A549 (cell line): ENCODE measurements at regions not wholly inside any gene's neighbourhood (a gene's known extent, or its start where the extent isn't known, plus 50 kb on each side); places are given as distances from the start of the nearest gene placed in this dataset.

Source experiments
- ATAC-seq, 2 experiments: fragments of 200-7000 bp in 1 of 2; fragments of >200 bp in 1 of 2; cut with Nextera tagmentation in 1 of 2; cut with Tn5 transposase in 1 of 2; 3 replicates each; pipeline versions ENCODE4 v1.8.0 to v1.9.1; 2018 to 2020; ENCODE audit warnings: mild to moderate bottlenecking in 1 of 2, moderate library complexity in 1 of 2
- CTCF ChIA-PET: fragments of 300-600 bp; sonication (Branson Sonifier 250); formaldehyde crosslinking; extraction: SDS; loops from one replicate; lab custom pipeline; 2021; ENCODE audit warnings: antibody characterized with exemption, inconsistent platforms; lab: Yijun Ruan, JAX
- POLR2A ChIA-PET: fragments of 350-600 bp; formaldehyde crosslinking; extraction: SDS; loops from one replicate; lab custom pipeline; 2021; ENCODE audit warnings: antibody characterized with exemption, inconsistent platforms; lab: Yijun Ruan, JAX
- DNase-seq, 2 experiments: peaks; one replicate each; pipeline versions ENCODE4 v3.0.0 to v3.0.0-alpha.2; 2011 to 2016; ENCODE audit warnings: low read depth in 1 of 2, low spot score in 1 of 2
- FAIRE-seq: peaks from 2 replicates; lab custom pipeline; 2011; peaks lifted over from hg19 to GRCh38; lab: Jason Lieb, UNC
- H3K27ac ChIP-seq, 2 experiments: fragments of >200 bp; sonication (Bioruptor Twin); formaldehyde crosslinking; 3 replicates each; pipeline ENCODE4 v1.5.1; 2016 to 2017
- H3K4me1 ChIP-seq: fragments of >200 bp; sonication (Bioruptor Twin); formaldehyde crosslinking; 3 replicates; pipeline ENCODE4 v1.6.1; 2016
- H3K4me2 ChIP-seq: fragments of >200 bp; sonication (Bioruptor Twin); formaldehyde crosslinking; 3 replicates; pipeline ENCODE4 v1.6.1; 2016
- H3K4me3 ChIP-seq: fragments of >200 bp; sonication (Bioruptor Twin); formaldehyde crosslinking; 3 replicates; pipeline ENCODE4 v1.5.1; 2016
- H3K9me3 ChIP-seq: fragments of >200 bp; sonication (Bioruptor Twin); formaldehyde crosslinking; 3 replicates; pipeline ENCODE4 v1.6.1; 2016
- CBX8 ChIP-seq: fragments of 200-600 bp; sonication (generic); IDR thresholded peaks from 2 replicates; pipeline ENCODE4 v1.6.1; 2016
- CHD2 ChIP-seq: fragments of 150-350 bp; IDR thresholded peaks from 2 replicates; pipeline ENCODE4 v1.6.1; 2014; ENCODE audit warnings: low read length; ENCODE audit not compliant: partially characterized antibody
- CHD4 ChIP-seq: fragments of 200-600 bp; sonication (generic); IDR thresholded peaks from 2 replicates; pipeline ENCODE4 v1.6.1; 2016; ENCODE audit warnings: antibody characterized with exemption, mild to moderate bottlenecking, borderline replicate concordance
- CTCF ChIP-seq: fragments of >200 bp; sonication (Bioruptor Twin); formaldehyde crosslinking; IDR thresholded peaks from 3 replicates; pipeline ENCODE4 v1.5.1; 2016
- FOSB ChIP-seq: fragments of 250-450 bp; sonication (Bioruptor Pico); IDR thresholded peaks from 2 replicates; pipeline ENCODE4 v1.5.0; 2020; ENCODE audit warnings: mild to moderate bottlenecking, moderate library complexity
- FOXS1 ChIP-seq: fragments of 250-450 bp; sonication (Bioruptor Pico); IDR thresholded peaks from 2 replicates; pipeline ENCODE4 v1.5.0; 2020; ENCODE audit warnings: mild to moderate bottlenecking, moderate library complexity
- HDAC2 ChIP-seq: fragments of 200-600 bp; sonication (generic); IDR thresholded peaks from 2 replicates; pipeline ENCODE4 v1.6.1; 2016
- JUN ChIP-seq, 2 experiments: fragments of >200 bp; sonication (Bioruptor Twin); formaldehyde crosslinking; IDR thresholded peaks; 2 replicates in 1 of 2; 3 replicates in 1 of 2; pipeline ENCODE4 v1.6.1; 2016 to 2017
- JUNB ChIP-seq: fragments of >200 bp; sonication (Bioruptor Twin); formaldehyde crosslinking; IDR thresholded peaks from 2 replicates; pipeline ENCODE4 v1.6.1; 2016
- PBX3 ChIP-seq: IDR thresholded peaks from 2 replicates; pipeline ENCODE4 v1.6.1; 2012
- REST ChIP-seq: fragments of 200-600 bp; sonication (generic); IDR thresholded peaks from 2 replicates; pipeline ENCODE4 v1.6.1; 2016; ENCODE audit warnings: antibody characterized with exemption, mild to moderate bottlenecking, moderate library complexity
- RFX5 ChIP-seq: fragments of 450-650 bp; IDR thresholded peaks from 2 replicates; pipeline ENCODE4 v1.7.1; 2014; ENCODE audit warnings: antibody characterized with exemption, mild to moderate bottlenecking, moderate library complexity
- RNF2 ChIP-seq: fragments of 200-600 bp; sonication (generic); IDR thresholded peaks from 2 replicates; pipeline ENCODE4 v1.6.1; 2016; ENCODE audit warnings: low read depth, mild to moderate bottlenecking, antibody characterized with exemption, moderate library complexity, borderline replicate concordance
- SREBF2 ChIP-seq: fragments of 450-650 bp; IDR thresholded peaks from 2 replicates; pipeline ENCODE4 v1.6.1; 2014; ENCODE audit warnings: mild to moderate bottlenecking, moderate library complexity
- TP53 ChIP-seq: fragments of 250-450 bp; sonication (Bioruptor Pico); IDR thresholded peaks from 2 replicates; pipeline ENCODE4 v1.5.0; 2021; ENCODE audit warnings: mild to moderate bottlenecking, moderate library complexity
- USF2 ChIP-seq: fragments of 450-650 bp; IDR thresholded peaks from 2 replicates; pipeline ENCODE4 v1.6.1; 2014; ENCODE audit warnings: antibody characterized with exemption
- WGBS: methylation state at CpG from one replicate; pipeline ENCODE4 v1.1.6; 2017; ENCODE audit errors: missing lambda C conversion rate; 5-methylcytosine and 5-hydroxymethylcytosine counted together

- no peak overlapping the region for H3K4me3 ChIP-seq
- no peak overlapping the region for H3K4me2 ChIP-seq
- ChIA-PET POLR2A (no interaction called here), CTCF (interaction anchor here (1.3 to 1.7 kb wide), 3 partner anchors 13 to 496 kb away, joined by 3 to 5 read pairs (median 4); no protein-coding TSS in a partner anchor)
- FAIRE-seq (no peak), ATAC-seq (peak in 1 of 2 experiments; percentile 42; a peak in 1 of 6 replicates), DNase-seq (peak in 1 of 2 experiments; percentile 22)
- WGBS = 82% methylated on average over 4 of the region's 4 CpGs
- TF ChIP-seq USF2 (peak; percentile 81), FOSB (no peak), CHD2 (no peak), HDAC2 (no peak), JUN (IDR thresholded peaks at IDR 0.05) (no peak), FOXS1 (CRISPR knock-in tag) (no peak), CTCF (no peak)
- H3K4me1 ChIP-seq = peaks cover 41% of the 10 kb centered on the region
- H3K9me3 ChIP-seq = no peaks in the 10 kb centered on the region
- no peak overlapping the region for H3K27ac ChIP-seq
Measured at GRCh38 chr20:48282591-48283228, 497.4 kb upstream of the SULF2 start.

- TF ChIP-seq PBX3 = no peak
- TF ChIP-seq RNF2 = no peak
- no peak for TF ChIP-seq CBX8
- no peak for TF ChIP-seq FOSB
- TF ChIP-seq JUNB = no peak
- TF ChIP-seq REST = no peak
- TF ChIP-seq CHD4 = no peak
- TF ChIP-seq RFX5 = no peak
- no peak for TF ChIP-seq FOXS1 (CRISPR knock-in tag)
- no peak for TF ChIP-seq SREBF2
- TF ChIP-seq TP53 (CRISPR knock-in tag) = no peak
- ChIA-PET CTCF (interaction anchor here (1.4 to 1.7 kb wide), 2 partner anchors 339 to 495 kb away, joined by 3 to 5 read pairs; no protein-coding TSS in a partner anchor), POLR2A (no interaction called here)
- Histone ChIP-seq H3K4me2 (no peak overlapping the region), H3K4me1 (peaks cover 29% of the 10 kb centered on the region), H3K4me3 (no peak overlapping the region), H3K9me3 (no peaks in the 10 kb centered on the region), H3K27ac (no peak overlapping the region)
- DNase-seq (no peak), ATAC-seq (no peak), FAIRE-seq (no peak)
- 83% methylated on average over 4 of the region's 4 CpGs for WGBS
Measured at GRCh38 chr20:48281501-48281900, 496.2 kb upstream of the SULF2 start.
